ENCODE measurements at regions not wholly inside any gene's neighbourhood (a gene's known extent, or its start where the extent isn't known, plus 50 kb on each side); places are given as distances from the start of the nearest gene placed in this dataset.

GRCh38 chr2:220006152-220006621, 378.8 kb downstream of the SLC4A3 start:
- Histone ChIP-seq H3K9me2 (replicated peaks; ENCODE audit: insufficient read depth) (no peaks in the 10 kb centered on the region), H3K4me3 (no peak overlapping the region), H3K27ac (no peak overlapping the region), H4K20me1 (ENCODE audit: insufficient read depth, poor library complexity, severe bottlenecking) (no peaks in the 10 kb centered on the region), H3K9me3 (ENCODE audit: low read depth) (no peaks in the 10 kb centered on the region), H3K4me2 (no peak overlapping the region), H3K27me3 (no peaks in the 10 kb centered on the region), H3K79me2 (no peaks in the 10 kb centered on the region), H3K36me3 (replicated peaks; ENCODE audit: insufficient read depth, low read depth) (no peaks in the 10 kb centered on the region), H3K4me1 (ENCODE audit: insufficient read depth) (no peaks in the 10 kb centered on the region), H2AFZ (no peak overlapping the region)
- WGBS (ENCODE audit: low lambda C conversion rate, missing lambda C conversion rate) = 80% methylated on average over 8 of the region's 8 CpGs
- no peak for TF ChIP-seq CTCF (IDR thresholded peaks at IDR 0.05; ENCODE audit: poor library complexity)
- no peak for TF ChIP-seq EZH2 (IDR thresholded peaks at IDR 0.05; ENCODE audit: borderline replicate concordance)
- TF ChIP-seq EZH2phosphoT487 (IDR thresholded peaks at IDR 0.05; ENCODE audit: low read depth, severe bottlenecking, unreplicated experiment) = no peak
- no peak for DNase-seq (ENCODE audit: low spot score)

- H3K36me3 ChIP-seq (replicated peaks; ENCODE audit: insufficient read depth, low read depth) = no peaks in the 10 kb centered on the region
- H3K9me2 ChIP-seq (replicated peaks; ENCODE audit: insufficient read depth) = no peaks in the 10 kb centered on the region
- no peaks in the 10 kb centered on the region for H4K20me1 ChIP-seq (ENCODE audit: insufficient read depth, poor library complexity, severe bottlenecking)
- WGBS (ENCODE audit: low lambda C conversion rate, missing lambda C conversion rate) = 97% methylated on average over 1 of the region's 1 CpG
- no peak overlapping the region for H3K27ac ChIP-seq
- H3K9me3 ChIP-seq (ENCODE audit: low read depth) = no peaks in the 10 kb centered on the region
- H2AFZ ChIP-seq = no peak overlapping the region
- H3K79me2 ChIP-seq = no peaks in the 10 kb centered on the region
- no peak overlapping the region for H3K4me3 ChIP-seq
- H3K4me2 ChIP-seq = no peak overlapping the region
- no peaks in the 10 kb centered on the region for H3K27me3 ChIP-seq
- H3K4me1 ChIP-seq (ENCODE audit: insufficient read depth) = no peaks in the 10 kb centered on the region
- TF ChIP-seq CTCF (IDR thresholded peaks at IDR 0.05; ENCODE audit: poor library complexity) = no peak
- no peak for TF ChIP-seq EZH2phosphoT487 (IDR thresholded peaks at IDR 0.05; ENCODE audit: low read depth, severe bottlenecking, unreplicated experiment)
- no peak for TF ChIP-seq EZH2 (IDR thresholded peaks at IDR 0.05; ENCODE audit: borderline replicate concordance)
- DNase-seq (ENCODE audit: low spot score) = no peak
Observed at GRCh38 chr2:220011859-220012258, 384.4 kb downstream of the SLC4A3 start.

GRCh38 chr2:220014961-220015360, 387.5 kb downstream of the SLC4A3 start:
- no peak for TF ChIP-seq EZH2phosphoT487 (IDR thresholded peaks at IDR 0.05; ENCODE audit: low read depth, severe bottlenecking, unreplicated experiment)
- TF ChIP-seq EZH2 (IDR thresholded peaks at IDR 0.05; ENCODE audit: borderline replicate concordance) = no peak
- no peak for TF ChIP-seq CTCF (IDR thresholded peaks at IDR 0.05; ENCODE audit: poor library complexity)
- Histone ChIP-seq H3K27me3 (no peaks in the 10 kb centered on the region), H3K27ac (no peak overlapping the region), H3K79me2 (no peaks in the 10 kb centered on the region), H3K4me1 (ENCODE audit: insufficient read depth) (no peaks in the 10 kb centered on the region), H4K20me1 (ENCODE audit: insufficient read depth, poor library complexity, severe bottlenecking) (no peaks in the 10 kb centered on the region), H3K4me2 (no peak overlapping the region), H3K9me2 (replicated peaks; ENCODE audit: insufficient read depth) (no peaks in the 10 kb centered on the region), H3K36me3 (replicated peaks; ENCODE audit: insufficient read depth, low read depth) (no peaks in the 10 kb centered on the region), H2AFZ (no peak overlapping the region), H3K9me3 (ENCODE audit: low read depth) (no peaks in the 10 kb centered on the region), H3K4me3 (no peak overlapping the region)
- DNase-seq (ENCODE audit: low spot score) = no peak
- 87% methylated on average over 2 of the region's 2 CpGs for WGBS (ENCODE audit: low lambda C conversion rate, missing lambda C conversion rate)

- Histone ChIP-seq H3K27ac (no peak overlapping the region), H3K9me3 (ENCODE audit: low read depth) (no peaks in the 10 kb centered on the region), H3K4me3 (no peak overlapping the region), H3K27me3 (no peaks in the 10 kb centered on the region), H4K20me1 (ENCODE audit: insufficient read depth, poor library complexity, severe bottlenecking) (no peaks in the 10 kb centered on the region), H3K9me2 (replicated peaks; ENCODE audit: insufficient read depth) (no peaks in the 10 kb centered on the region), H3K79me2 (no peaks in the 10 kb centered on the region), H3K4me1 (ENCODE audit: insufficient read depth) (no peaks in the 10 kb centered on the region), H2AFZ (no peak overlapping the region), H3K4me2 (no peak overlapping the region), H3K36me3 (replicated peaks; ENCODE audit: insufficient read depth, low read depth) (no peaks in the 10 kb centered on the region)
- DNase-seq (ENCODE audit: low spot score) = no peak
- WGBS (ENCODE audit: low lambda C conversion rate, missing lambda C conversion rate) = 89% methylated on average over 1 of the region's 1 CpG
- TF ChIP-seq EZH2phosphoT487 (IDR thresholded peaks at IDR 0.05; ENCODE audit: low read depth, severe bottlenecking, unreplicated experiment) (no peak), CTCF (IDR thresholded peaks at IDR 0.05; ENCODE audit: poor library complexity) (no peak), EZH2 (IDR thresholded peaks at IDR 0.05; ENCODE audit: borderline replicate concordance) (no peak)
Observed at GRCh38 chr2:220015576-220015975, 388.1 kb downstream of the SLC4A3 start.

All from hepatocyte (in vitro differentiated cells).